ENCODE measurements at regions not wholly inside any gene's neighbourhood (a gene's known extent, or its start where the extent isn't known, plus 50 kb on each side); places are given as distances from the start of the nearest gene placed in this dataset.

DNA sequence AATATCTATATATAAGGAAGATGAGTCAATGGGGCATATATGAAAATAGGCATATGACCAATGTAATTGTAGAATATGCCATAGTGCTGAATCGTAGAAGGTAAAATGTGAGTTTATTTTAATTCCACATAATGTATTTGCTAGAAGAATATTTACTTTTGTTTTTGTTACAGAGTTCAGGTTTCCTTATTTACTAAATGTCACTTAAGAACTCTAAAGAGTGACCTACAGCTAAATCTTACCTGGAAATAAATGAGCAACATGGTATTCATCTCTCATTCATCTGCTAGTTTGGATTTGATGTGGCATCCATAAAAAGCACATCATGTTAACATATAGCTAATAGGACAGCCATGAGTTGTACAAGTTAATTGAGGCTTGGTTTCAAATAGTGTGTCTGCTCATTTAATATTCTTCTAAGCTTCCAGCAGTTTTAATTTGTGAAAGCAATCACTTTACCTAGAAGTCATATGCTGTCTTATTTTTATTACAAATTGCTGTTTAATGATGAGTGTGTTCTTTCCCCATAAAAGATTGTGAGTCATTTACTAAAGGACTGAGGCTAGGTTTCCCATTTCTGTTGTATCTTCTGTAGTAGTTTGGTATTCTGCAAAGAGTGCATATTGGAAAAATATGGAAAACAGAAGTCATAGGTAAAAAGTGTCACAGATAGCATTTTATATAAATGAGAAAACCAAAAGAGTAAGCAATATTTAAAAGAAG lies 222.1 kb upstream of the POU1F1 start:
- H3K36me3 Mint-ChIP-seq: no peaks in the 10 kb centered on the region
- TF ChIP-seq ZNF263 (CRISPR knock-in tag; IDR thresholded peaks at IDR 0.05; ENCODE audit: low read depth) (no peak), RELA (CRISPR knock-in tag; IDR thresholded peaks at IDR 0.05; ENCODE audit: borderline replicate concordance) (no peak), CREB1 (CRISPR knock-in tag; IDR thresholded peaks at IDR 0.05) (no peak), JUN (CRISPR knock-in tag; IDR thresholded peaks at IDR 0.05) (no peak), TEAD4 (CRISPR knock-in tag; IDR thresholded peaks at IDR 0.05) (no peak)
- no peaks in the 10 kb centered on the region; the same call in 1 of the 2 replicates for H3K27me3 Mint-ChIP-seq (ENCODE audit: low read depth)
- ChIA-PET CTCF (interaction anchor here (1.4 kb wide), 1 partner anchor 148 kb away, joined by 7 read pairs; no protein-coding TSS in a partner anchor), POLR2A (no interaction called here)
- DNase-seq (ENCODE audit: low spot score): no peak
- no peak overlapping the region for H3K4me3 Mint-ChIP-seq
- peaks cover 5% of the 10 kb centered on the region; the same call in 1 of the 2 replicates for H3K4me1 Mint-ChIP-seq
- H3K27ac Mint-ChIP-seq: no peak overlapping the region
- ATAC-seq: no peak
- H3K9me3 Mint-ChIP-seq: no peaks in the 10 kb centered on the region

DNA sequence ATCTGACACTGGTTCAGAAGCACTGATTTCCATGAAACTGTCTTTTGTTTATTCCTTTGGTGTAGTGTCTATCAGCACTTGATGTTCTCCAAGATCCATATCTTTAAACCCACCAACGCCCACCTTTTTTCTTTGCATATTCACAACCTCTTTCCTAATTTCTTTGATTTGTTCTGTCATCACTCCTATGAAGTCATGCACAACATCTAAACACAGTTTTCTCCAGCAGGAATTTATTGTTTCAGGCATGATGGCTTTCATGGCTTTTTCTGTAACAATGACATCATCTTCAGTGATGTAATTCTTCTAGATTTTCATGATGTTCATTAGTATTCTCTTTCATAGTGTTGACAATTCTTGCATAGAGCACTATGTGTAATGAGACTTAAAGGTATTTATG lies 219.6 kb upstream of the POU1F1 start:
- TF ChIP-seq, protein P1, sequence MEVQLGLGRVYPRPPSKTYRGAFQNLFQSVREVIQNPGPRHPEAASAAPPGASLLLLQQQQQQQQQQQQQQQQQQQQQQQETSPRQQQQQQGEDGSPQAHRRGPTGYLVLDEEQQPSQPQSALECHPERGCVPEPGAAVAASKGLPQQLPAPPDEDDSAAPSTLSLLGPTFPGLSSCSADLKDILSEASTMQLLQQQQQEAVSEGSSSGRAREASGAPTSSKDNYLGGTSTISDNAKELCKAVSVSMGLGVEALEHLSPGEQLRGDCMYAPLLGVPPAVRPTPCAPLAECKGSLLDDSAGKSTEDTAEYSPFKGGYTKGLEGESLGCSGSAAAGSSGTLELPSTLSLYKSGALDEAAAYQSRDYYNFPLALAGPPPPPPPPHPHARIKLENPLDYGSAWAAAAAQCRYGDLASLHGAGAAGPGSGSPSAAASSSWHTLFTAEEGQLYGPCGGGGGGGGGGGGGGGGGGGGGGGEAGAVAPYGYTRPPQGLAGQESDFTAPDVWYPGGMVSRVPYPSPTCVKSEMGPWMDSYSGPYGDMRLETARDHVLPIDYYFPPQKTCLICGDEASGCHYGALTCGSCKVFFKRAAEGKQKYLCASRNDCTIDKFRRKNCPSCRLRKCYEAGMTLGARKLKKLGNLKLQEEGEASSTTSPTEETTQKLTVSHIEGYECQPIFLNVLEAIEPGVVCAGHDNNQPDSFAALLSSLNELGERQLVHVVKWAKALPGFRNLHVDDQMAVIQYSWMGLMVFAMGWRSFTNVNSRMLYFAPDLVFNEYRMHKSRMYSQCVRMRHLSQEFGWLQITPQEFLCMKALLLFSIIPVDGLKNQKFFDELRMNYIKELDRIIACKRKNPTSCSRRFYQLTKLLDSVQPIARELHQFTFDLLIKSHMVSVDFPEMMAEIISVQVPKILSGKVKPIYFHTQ (CRISPR knock-in tag; IDR thresholded peaks at IDR 0.05): no peak
- TF ChIP-seq, protein P2, sequence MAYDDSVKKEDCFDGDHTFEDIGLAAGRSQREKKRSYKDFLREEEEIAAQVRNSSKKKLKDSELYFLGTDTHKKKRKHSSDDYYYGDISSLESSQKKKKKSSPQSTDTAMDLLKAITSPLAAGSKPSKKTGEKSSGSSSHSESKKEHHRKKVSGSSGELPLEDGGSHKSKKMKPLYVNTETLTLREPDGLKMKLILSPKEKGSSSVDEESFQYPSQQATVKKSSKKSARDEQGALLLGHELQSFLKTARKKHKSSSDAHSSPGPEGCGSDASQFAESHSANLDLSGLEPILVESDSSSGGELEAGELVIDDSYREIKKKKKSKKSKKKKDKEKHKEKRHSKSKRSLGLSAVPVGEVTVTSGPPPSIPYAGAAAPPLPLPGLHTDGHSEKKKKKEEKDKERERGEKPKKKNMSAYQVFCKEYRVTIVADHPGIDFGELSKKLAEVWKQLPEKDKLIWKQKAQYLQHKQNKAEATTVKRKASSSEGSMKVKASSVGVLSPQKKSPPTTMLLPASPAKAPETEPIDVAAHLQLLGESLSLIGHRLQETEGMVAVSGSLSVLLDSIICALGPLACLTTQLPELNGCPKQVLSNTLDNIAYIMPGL (CRISPR knock-in tag; IDR thresholded peaks at IDR 0.05): no peak
- TF ChIP-seq ETV6 (CRISPR knock-in tag; IDR thresholded peaks at IDR 0.05): no peak
- TF ChIP-seq TEAD1 (CRISPR knock-in tag; IDR thresholded peaks at IDR 0.05): no peak
- TF ChIP-seq PRRX2 (CRISPR knock-in tag; IDR thresholded peaks at IDR 0.05): no peak
- TF ChIP-seq, protein P3, sequence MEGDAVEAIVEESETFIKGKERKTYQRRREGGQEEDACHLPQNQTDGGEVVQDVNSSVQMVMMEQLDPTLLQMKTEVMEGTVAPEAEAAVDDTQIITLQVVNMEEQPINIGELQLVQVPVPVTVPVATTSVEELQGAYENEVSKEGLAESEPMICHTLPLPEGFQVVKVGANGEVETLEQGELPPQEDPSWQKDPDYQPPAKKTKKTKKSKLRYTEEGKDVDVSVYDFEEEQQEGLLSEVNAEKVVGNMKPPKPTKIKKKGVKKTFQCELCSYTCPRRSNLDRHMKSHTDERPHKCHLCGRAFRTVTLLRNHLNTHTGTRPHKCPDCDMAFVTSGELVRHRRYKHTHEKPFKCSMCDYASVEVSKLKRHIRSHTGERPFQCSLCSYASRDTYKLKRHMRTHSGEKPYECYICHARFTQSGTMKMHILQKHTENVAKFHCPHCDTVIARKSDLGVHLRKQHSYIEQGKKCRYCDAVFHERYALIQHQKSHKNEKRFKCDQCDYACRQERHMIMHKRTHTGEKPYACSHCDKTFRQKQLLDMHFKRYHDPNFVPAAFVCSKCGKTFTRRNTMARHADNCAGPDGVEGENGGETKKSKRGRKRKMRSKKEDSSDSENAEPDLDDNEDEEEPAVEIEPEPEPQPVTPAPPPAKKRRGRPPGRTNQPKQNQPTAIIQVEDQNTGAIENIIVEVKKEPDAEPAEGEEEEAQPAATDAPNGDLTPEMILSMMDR (IDR thresholded peaks at IDR 0.05): no peak
- TF ChIP-seq ZNF138 (CRISPR knock-in tag; conservative IDR thresholded peaks at IDR 0.05): no peak
- TF ChIP-seq, protein P4, sequence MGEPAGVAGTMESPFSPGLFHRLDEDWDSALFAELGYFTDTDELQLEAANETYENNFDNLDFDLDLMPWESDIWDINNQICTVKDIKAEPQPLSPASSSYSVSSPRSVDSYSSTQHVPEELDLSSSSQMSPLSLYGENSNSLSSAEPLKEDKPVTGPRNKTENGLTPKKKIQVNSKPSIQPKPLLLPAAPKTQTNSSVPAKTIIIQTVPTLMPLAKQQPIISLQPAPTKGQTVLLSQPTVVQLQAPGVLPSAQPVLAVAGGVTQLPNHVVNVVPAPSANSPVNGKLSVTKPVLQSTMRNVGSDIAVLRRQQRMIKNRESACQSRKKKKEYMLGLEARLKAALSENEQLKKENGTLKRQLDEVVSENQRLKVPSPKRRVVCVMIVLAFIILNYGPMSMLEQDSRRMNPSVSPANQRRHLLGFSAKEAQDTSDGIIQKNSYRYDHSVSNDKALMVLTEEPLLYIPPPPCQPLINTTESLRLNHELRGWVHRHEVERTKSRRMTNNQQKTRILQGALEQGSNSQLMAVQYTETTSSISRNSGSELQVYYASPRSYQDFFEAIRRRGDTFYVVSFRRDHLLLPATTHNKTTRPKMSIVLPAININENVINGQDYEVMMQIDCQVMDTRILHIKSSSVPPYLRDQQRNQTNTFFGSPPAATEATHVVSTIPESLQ (CRISPR knock-in tag; IDR thresholded peaks at IDR 0.05): no peak
- no peak for TF ChIP-seq IRF2 (CRISPR knock-in tag; IDR thresholded peaks at IDR 0.05; ENCODE audit: borderline replicate concordance, low read depth)
- TF ChIP-seq, protein P5, sequence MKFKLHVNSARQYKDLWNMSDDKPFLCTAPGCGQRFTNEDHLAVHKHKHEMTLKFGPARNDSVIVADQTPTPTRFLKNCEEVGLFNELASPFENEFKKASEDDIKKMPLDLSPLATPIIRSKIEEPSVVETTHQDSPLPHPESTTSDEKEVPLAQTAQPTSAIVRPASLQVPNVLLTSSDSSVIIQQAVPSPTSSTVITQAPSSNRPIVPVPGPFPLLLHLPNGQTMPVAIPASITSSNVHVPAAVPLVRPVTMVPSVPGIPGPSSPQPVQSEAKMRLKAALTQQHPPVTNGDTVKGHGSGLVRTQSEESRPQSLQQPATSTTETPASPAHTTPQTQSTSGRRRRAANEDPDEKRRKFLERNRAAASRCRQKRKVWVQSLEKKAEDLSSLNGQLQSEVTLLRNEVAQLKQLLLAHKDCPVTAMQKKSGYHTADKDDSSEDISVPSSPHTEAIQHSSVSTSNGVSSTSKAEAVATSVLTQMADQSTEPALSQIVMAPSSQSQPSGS (CRISPR knock-in tag; IDR thresholded peaks at IDR 0.05; ENCODE audit: borderline replicate concordance, low read depth): no peak
- no peak for TF ChIP-seq HMGA2 (CRISPR knock-in tag; IDR thresholded peaks at IDR 0.05)
- TF ChIP-seq TEAD4 (CRISPR knock-in tag; IDR thresholded peaks at IDR 0.05): no peak
- TF ChIP-seq NFYB (CRISPR knock-in tag; conservative IDR thresholded peaks at IDR 0.05; ENCODE audit: low read depth): no peak
- TF ChIP-seq ZNF396 (CRISPR knock-in tag; IDR thresholded peaks at IDR 0.05; ENCODE audit: borderline replicate concordance): no peak
- TF ChIP-seq JUN (CRISPR knock-in tag; IDR thresholded peaks at IDR 0.05): no peak
- no peak for TF ChIP-seq KAT7 (CRISPR knock-in tag; IDR thresholded peaks at IDR 0.05; ENCODE audit: borderline replicate concordance)
- ChIA-PET CTCF (no interaction called here), POLR2A (no interaction called here)
- Mint-ChIP-seq H3K36me3 (no peaks in the 10 kb centered on the region), H3K9me3 (no peaks in the 10 kb centered on the region), H3K27ac (no peak overlapping the region), H3K4me3 (no peak overlapping the region), H3K27me3 (ENCODE audit: low read depth) (no peaks in the 10 kb centered on the region; the same call in 1 of the 2 replicates), H3K4me1 (peaks cover 2% of the 10 kb centered on the region; the same call in 1 of the 2 replicates)
- DNase-seq (ENCODE audit: low spot score) (no peak), ATAC-seq (no peak)
